Stomach (tissue), 8 donors: ENCODE measurements at regions not wholly inside any gene's neighbourhood (a gene's known extent, or its start where the extent isn't known, plus 50 kb on each side); places are given as distances from the start of the nearest gene placed in this dataset.

Source experiments
- DNase-seq, 2 donors: peaks; one replicate each; pipeline versions ENCODE4 v3.0.0 to v3.0.0-alpha.2; 2013 to 2019
- H3K27ac ChIP-seq, 5 donors: fragments of 200-600 bp in 4 of 5; sonication (generic) in 4 of 5; one replicate each; pipeline ENCODE4 v1.5.1; 2013 to 2019; ENCODE audit warnings: mild to moderate bottlenecking in 1 of 5, moderate library complexity in 1 of 5
- H3K27me3 ChIP-seq, 3 donors: fragments of 200-600 bp; sonication (generic); one replicate each; pipeline ENCODE4 v1.5.1; 2017 to 2019; ENCODE audit warnings: mixed run types in 1 of 3
- H3K36me3 ChIP-seq, 4 donors: fragments of 200-600 bp; sonication (generic); 1 replicate in 3 of 4; 2 replicates in 1 of 4; pipeline ENCODE4 v1.5.1; 2016 to 2019
- H3K4me1 ChIP-seq, 4 donors: fragments of 200-600 bp; sonication (generic); one replicate each; pipeline ENCODE4 v1.5.1; 2016 to 2019
- H3K4me3 ChIP-seq, 4 donors: fragments of 200-600 bp; sonication (generic) in 3 of 4; one replicate each; pipeline ENCODE4 v1.5.1; 2016 to 2019; ENCODE audit warnings: mild to moderate bottlenecking in 1 of 4
- H3K9me3 ChIP-seq, 4 donors: fragments of 200-600 bp; sonication (generic); one replicate each; pipeline ENCODE4 v1.5.1; 2016 to 2019
- CTCF ChIP-seq, 7 experiments: fragments of 450-650 bp in 4 of 7; fragments of 200-600 bp in 3 of 7; sonication (generic) in 3 of 7; IDR thresholded peaks; one replicate each; pipeline ENCODE4 v1.5.1; 2016 to 2019; ENCODE audit warnings: antibody characterized with exemption in 7 of 7, control low read depth in 2 of 7, mild to moderate bottlenecking in 1 of 7
- EP300 ChIP-seq: sonication (generic); formaldehyde crosslinking; IDR thresholded peaks from one replicate; pipeline ENCODE4 v1.6.1; 2017; ENCODE audit warnings: antibody characterized with exemption
- POLR2A ChIP-seq, 4 donors: fragments of 450-650 bp; IDR thresholded peaks; one replicate each; pipeline ENCODE4 v1.6.1; 2016; ENCODE audit warnings: antibody characterized with exemption in 4 of 4, control low read depth in 2 of 4, mild to moderate bottlenecking in 1 of 4, moderate library complexity in 1 of 4
- POLR2AphosphoS5 ChIP-seq, 3 donors: sonication (generic); formaldehyde crosslinking; IDR thresholded peaks; one replicate each; pipeline ENCODE4 v1.6.1; 2016; ENCODE audit warnings: antibody characterized with exemption in 3 of 3
- WGBS, 5 donors: extraction: QIAGEN DNeasy Blood & Tissue Kit in 3 of 5; methylation state at CpG; one replicate each; pipeline versions ENCODE4 v1.1.5 to v1.1.7; 2013 to 2018; 5-methylcytosine and 5-hydroxymethylcytosine counted together
- intact Hi-C: fragments of 100-400 bp; cut with DNase I; formaldehyde crosslinking; loops from one replicate; pipeline ENCODE4 v1.15.1; 2023; ENCODE audit warnings: low total_unique reads
- donor health status: healthy with polysubstance abuse.
- donor health status: Bipolar disorder and iron deficiency.
- donor health status: healthy.

GRCh38 chr2:236348279-236348678, 84.1 kb upstream of the ASB18 start:
- H3K4me3 ChIP-seq: no peak overlapping the region
- WGBS, 5 donors: 64 to 77% (median 69%) methylated on average over 11 of the region's 11 CpGs
- no peaks in the 10 kb centered on the region for H3K27me3 ChIP-seq
- TF ChIP-seq POLR2A (IDR thresholded peaks at IDR 0.05) (no peak), EP300 (no peak), POLR2AphosphoS5 (IDR thresholded peaks at IDR 0.05) (no peak), CTCF (IDR thresholded peaks at IDR 0.05) (no peak)
- no peaks in the 10 kb centered on the region for H3K9me3 ChIP-seq
- no peak overlapping the region for H3K27ac ChIP-seq
- no peaks in the 10 kb centered on the region for H3K36me3 ChIP-seq
- H3K4me1 ChIP-seq: peaks cover 0 to 5% (median 0%) of the 10 kb centered on the region in 4 donors
- DNase-seq: no peak
- intact Hi-C loops: loop anchor here (10.0 kb wide), 1 partner anchor 227 kb away; no protein-coding TSS in a partner anchor

- intact Hi-C loops: loop anchor here (10.0 kb wide), 1 partner anchor 226 kb away; no protein-coding TSS in a partner anchor
- WGBS, 5 donors: 86 to 92% (median 89%) methylated on average over 6 of the region's 6 CpGs
- H3K4me3 ChIP-seq: no peak overlapping the region
- H3K27ac ChIP-seq: no peak overlapping the region
- no peaks in the 10 kb centered on the region for H3K27me3 ChIP-seq
- DNase-seq: no peak
- TF ChIP-seq EP300: no peak
- no peak for TF ChIP-seq CTCF (IDR thresholded peaks at IDR 0.05)
- TF ChIP-seq POLR2AphosphoS5 (IDR thresholded peaks at IDR 0.05): no peak
- no peak for TF ChIP-seq POLR2A (IDR thresholded peaks at IDR 0.05)
- no peaks in the 10 kb centered on the region for H3K9me3 ChIP-seq
- peaks cover 0 to 4% (median 0%) of the 10 kb centered on the region in 4 donors for H3K4me1 ChIP-seq
- no peaks in the 10 kb centered on the region for H3K36me3 ChIP-seq
Measured at GRCh38 chr2:236348976-236349375, 84.8 kb upstream of the ASB18 start.

GRCh38 chr2:236350426-236350825, 86.2 kb upstream of the ASB18 start:
- intact Hi-C loops: loop anchor here (5.0 kb wide), 1 partner anchor 712 kb away; no protein-coding TSS in a partner anchor
- DNase-seq: no peak
- TF ChIP-seq POLR2A (IDR thresholded peaks at IDR 0.05): no peak
- Histone ChIP-seq H3K4me3 (no peak overlapping the region), H3K4me1 (peaks cover 0 to 4% (median 0%) of the 10 kb centered on the region in 4 donors), H3K36me3 (no peaks in the 10 kb centered on the region), H3K27me3 (no peaks in the 10 kb centered on the region), H3K9me3 (no peaks in the 10 kb centered on the region), H3K27ac (no peak overlapping the region)
- 74 to 89% (median 85%) methylated on average over 9 to 10 of the region's 10 CpGs for WGBS, 5 donors

- H3K4me3 ChIP-seq: no peak overlapping the region
- WGBS, 5 donors: 85 to 90% (median 86%) methylated on average over 18 of the region's 18 CpGs
- TF ChIP-seq POLR2AphosphoS5 (IDR thresholded peaks at IDR 0.05) (no peak), EP300 (no peak), POLR2A (IDR thresholded peaks at IDR 0.05) (no peak)
- H3K36me3 ChIP-seq: no peaks in the 10 kb centered on the region
- no peak overlapping the region for H3K27ac ChIP-seq
- no peaks in the 10 kb centered on the region for H3K9me3 ChIP-seq
- H3K4me1 ChIP-seq: peaks cover 0 to 4% (median 0%) of the 10 kb centered on the region in 4 donors
- no peaks in the 10 kb centered on the region for H3K27me3 ChIP-seq
- intact Hi-C loops: loop anchor here (5.0 kb wide), 1 partner anchor 710 kb away; no protein-coding TSS in a partner anchor
- DNase-seq: no peak
Measured at GRCh38 chr2:236351966-236352525, 87.8 kb upstream of the ASB18 start.

- TF ChIP-seq CTCF (IDR thresholded peaks at IDR 0.05) (peak in 5 of 7 experiments; percentile 76 to 89 (median 84)), POLR2A (IDR thresholded peaks at IDR 0.05) (no peak), EP300 (no peak), POLR2AphosphoS5 (IDR thresholded peaks at IDR 0.05) (no peak)
- Histone ChIP-seq H3K4me1 (peaks cover 0 to 4% (median 0%) of the 10 kb centered on the region in 4 donors), H3K4me3 (no peak overlapping the region), H3K27me3 (no peaks in the 10 kb centered on the region), H3K36me3 (no peaks in the 10 kb centered on the region), H3K9me3 (no peaks in the 10 kb centered on the region), H3K27ac (no peak overlapping the region)
- peak; percentile 40 to 56 for DNase-seq
- intact Hi-C loops: loop anchor here (5.0 kb wide), 1 partner anchor 709 kb away; no protein-coding TSS in a partner anchor
- 14 to 17% (median 15%) methylated on average over 14 of the region's 14 CpGs for WGBS, 5 donors
Measured at GRCh38 chr2:236352761-236353593, 88.8 kb upstream of the ASB18 start.
